ENCODE measurements at regions not wholly inside any gene's neighbourhood (a gene's known extent, or its start where the extent isn't known, plus 50 kb on each side); places are given as distances from the start of the nearest gene placed in this dataset.

- TF ChIP-seq CTCF (IDR thresholded peaks at IDR 0.05) (no peak), POLR2A (IDR thresholded peaks at IDR 0.05) (no peak)
Observed at GRCh38 chr22:22951035-22951434, 63.4 kb downstream of the IGLL5 start.

All from breast epithelium (tissue), 3 donors.